OCI-LY1 (cell line): ENCODE measurements at regions not wholly inside any gene's neighbourhood (a gene's known extent, or its start where the extent isn't known, plus 50 kb on each side); places are given as distances from the start of the nearest gene placed in this dataset.
A peak's percentile ranks its signal among the peaks of the same experiment; 100 is the strongest.

ENCODE experiments used
- H2AFZ ChIP-seq: fragments of 200-600 bp; sonication (generic), shearing (Covaris generic); 2 replicates; pipeline ENCODE4 v1.6.0; 2014; ENCODE audit warnings: antibody characterized with exemption, mild to moderate bottlenecking, low read length
- H3F3A ChIP-seq: fragments of 200-600 bp; sonication (generic), shearing (Covaris generic); 2 replicates; pipeline ENCODE4 v1.6.0; 2014; ENCODE audit warnings: mild to moderate bottlenecking, antibody characterized with exemption, low read length, moderate library complexity; ENCODE audit not compliant: insufficient read depth
- H3K27ac ChIP-seq: fragments of 200-600 bp; sonication (generic); 2 replicates; pipeline ENCODE4 v1.5.1; 2014; ENCODE audit warnings: low read length, mixed run types, mild to moderate bottlenecking, low read depth; ENCODE audit not compliant: poor library complexity, severe bottlenecking
- H3K27me3 ChIP-seq: fragments of 200-600 bp; sonication (generic); 2 replicates; pipeline ENCODE4 v1.6.0; 2014; ENCODE audit warnings: antibody characterized with exemption, mild to moderate bottlenecking, low read length, moderate library complexity; ENCODE audit not compliant: insufficient read depth
- H3K36me3 ChIP-seq: fragments of 200-600 bp; sonication (generic); 2 replicates; pipeline ENCODE4 v1.6.1; 2014; ENCODE audit warnings: mild to moderate bottlenecking, antibody characterized with exemption, low read length, moderate library complexity, mixed read lengths; ENCODE audit not compliant: insufficient read depth
- H3K4me1 ChIP-seq: fragments of 200-600 bp; sonication (generic); 2 replicates; pipeline ENCODE4 v1.5.1; 2014; ENCODE audit warnings: mild to moderate bottlenecking, low read length, moderate library complexity; ENCODE audit not compliant: insufficient read depth, severe bottlenecking
- H3K4me2 ChIP-seq: fragments of 200-600 bp; sonication (generic), shearing (Covaris generic); 2 replicates; pipeline ENCODE4 v1.6.1; 2014; ENCODE audit warnings: low read length
- H3K4me3 ChIP-seq: fragments of 200-600 bp; sonication (generic); 2 replicates; pipeline ENCODE4 v1.5.1; 2014; ENCODE audit warnings: low read length, low read depth, mild to moderate bottlenecking, mixed read lengths; ENCODE audit not compliant: poor library complexity, severe bottlenecking
- H3K79me2 ChIP-seq: fragments of 200-600 bp; shearing (Covaris generic); 2 replicates; pipeline ENCODE4 v1.6.1; 2016; ENCODE audit warnings: mixed run types, low read length, mixed read lengths; ENCODE audit not compliant: insufficient read depth
- H3K9ac ChIP-seq: fragments of 200-600 bp; sonication (generic), shearing (Covaris generic); 2 replicates; pipeline ENCODE4 v1.6.1; 2014; ENCODE audit warnings: mild to moderate bottlenecking, low read length, mixed read lengths
- H3K9me2 ChIP-seq: fragments of 200-600 bp; sonication (generic), shearing (Covaris generic); 2 replicates; pipeline ENCODE4 v1.6.1; 2014; ENCODE audit warnings: low read depth, mild to moderate bottlenecking, low read length, mixed read lengths
- H3K9me3 ChIP-seq: fragments of 200-600 bp; shearing (Covaris generic); 2 replicates; pipeline ENCODE4 v1.6.1; 2014; ENCODE audit warnings: low read length, mixed read lengths
- H4K20me1 ChIP-seq: fragments of 200-600 bp; sonication (generic), shearing (Covaris generic); 2 replicates; pipeline ENCODE4 v1.6.0; 2016; ENCODE audit warnings: mild to moderate bottlenecking, low read length; ENCODE audit not compliant: insufficient read depth
- EZH2 ChIP-seq: fragments of 200-600 bp; sonication (generic), shearing (Covaris generic); IDR thresholded peaks from 2 replicates; pipeline ENCODE4 v1.8.0; 2017; ENCODE audit warnings: borderline replicate concordance, mixed run types, mild to moderate bottlenecking, antibody characterized with exemption, low read length, moderate library complexity, mixed read lengths
- TF ChIP-seq, protein P1 (sequence below): fragments of 200-600 bp; sonication (generic), shearing (Covaris generic); IDR thresholded peaks from 2 replicates; pipeline ENCODE4 v1.5.1; 2017; ENCODE audit warnings: mild to moderate bottlenecking, antibody characterized with exemption, low read length, moderate library complexity, mixed read lengths

DNA sequence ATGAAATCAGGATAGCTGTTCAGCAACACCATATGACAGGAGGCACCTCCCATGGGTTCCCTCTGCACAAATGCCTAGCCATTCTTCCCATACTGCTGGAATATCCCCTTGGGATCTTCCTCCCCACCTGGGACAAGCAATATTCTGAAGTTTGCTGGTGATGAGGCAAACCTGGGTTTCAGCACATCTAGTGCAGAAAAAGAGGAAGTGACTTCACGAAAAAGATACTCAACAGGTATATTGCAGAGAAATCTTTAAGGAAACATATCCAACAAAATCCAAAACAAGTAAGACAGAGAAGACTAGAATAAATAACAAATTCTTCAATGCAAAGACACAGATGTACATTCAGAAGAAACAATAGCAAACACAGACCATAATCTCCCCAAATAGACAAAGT lies 1497.0 kb downstream of the PCDH9 start:
- no peaks in the 10 kb centered on the region for H3K9me2 ChIP-seq
- no peaks in the 10 kb centered on the region for H3F3A ChIP-seq
- H3K9ac ChIP-seq = no peak overlapping the region
- peaks cover 6% of the 10 kb centered on the region for H3K4me1 ChIP-seq
- no peaks in the 10 kb centered on the region for H3K79me2 ChIP-seq
- no peak overlapping the region for H3K27ac ChIP-seq
- no peaks in the 10 kb centered on the region for H3K27me3 ChIP-seq
- TF ChIP-seq EZH2 = no peak
- TF ChIP-seq, protein P1, sequence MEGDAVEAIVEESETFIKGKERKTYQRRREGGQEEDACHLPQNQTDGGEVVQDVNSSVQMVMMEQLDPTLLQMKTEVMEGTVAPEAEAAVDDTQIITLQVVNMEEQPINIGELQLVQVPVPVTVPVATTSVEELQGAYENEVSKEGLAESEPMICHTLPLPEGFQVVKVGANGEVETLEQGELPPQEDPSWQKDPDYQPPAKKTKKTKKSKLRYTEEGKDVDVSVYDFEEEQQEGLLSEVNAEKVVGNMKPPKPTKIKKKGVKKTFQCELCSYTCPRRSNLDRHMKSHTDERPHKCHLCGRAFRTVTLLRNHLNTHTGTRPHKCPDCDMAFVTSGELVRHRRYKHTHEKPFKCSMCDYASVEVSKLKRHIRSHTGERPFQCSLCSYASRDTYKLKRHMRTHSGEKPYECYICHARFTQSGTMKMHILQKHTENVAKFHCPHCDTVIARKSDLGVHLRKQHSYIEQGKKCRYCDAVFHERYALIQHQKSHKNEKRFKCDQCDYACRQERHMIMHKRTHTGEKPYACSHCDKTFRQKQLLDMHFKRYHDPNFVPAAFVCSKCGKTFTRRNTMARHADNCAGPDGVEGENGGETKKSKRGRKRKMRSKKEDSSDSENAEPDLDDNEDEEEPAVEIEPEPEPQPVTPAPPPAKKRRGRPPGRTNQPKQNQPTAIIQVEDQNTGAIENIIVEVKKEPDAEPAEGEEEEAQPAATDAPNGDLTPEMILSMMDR = no peak
- H3K4me3 ChIP-seq = no peak overlapping the region
- H3K9me3 ChIP-seq = peaks cover 25% of the 10 kb centered on the region
- H4K20me1 ChIP-seq = no peaks in the 10 kb centered on the region
- no peak overlapping the region for H3K4me2 ChIP-seq
- 0 out of 2 replicates have a peak overlapping the region, but pooled peaks have one; percentile 3 for H2AFZ ChIP-seq
- no peaks in the 10 kb centered on the region for H3K36me3 ChIP-seq

- Histone ChIP-seq H3K36me3 (no peaks in the 10 kb centered on the region), H3K9ac (no peak overlapping the region), H4K20me1 (no peaks in the 10 kb centered on the region), H2AFZ (peak overlapping the region; percentile 82; the same call in 1 of the 2 replicates), H3K4me2 (no peak overlapping the region), H3K4me3 (no peak overlapping the region), H3K9me3 (0 out of 2 replicates have a peak, but pooled peaks cover 4% of the 10 kb centered on the region), H3K27me3 (no peaks in the 10 kb centered on the region), H3F3A (no peaks in the 10 kb centered on the region), H3K27ac (no peak overlapping the region), H3K9me2 (no peaks in the 10 kb centered on the region), H3K4me1 (peaks cover 18% of the 10 kb centered on the region), H3K79me2 (no peaks in the 10 kb centered on the region; the same call in 1 of the 2 replicates)
- TF ChIP-seq, protein P1 = no peak
- no peak for TF ChIP-seq EZH2
Observed at GRCh38 chr13:65727070-65727469, 1503.1 kb downstream of the PCDH9 start.

DNA sequence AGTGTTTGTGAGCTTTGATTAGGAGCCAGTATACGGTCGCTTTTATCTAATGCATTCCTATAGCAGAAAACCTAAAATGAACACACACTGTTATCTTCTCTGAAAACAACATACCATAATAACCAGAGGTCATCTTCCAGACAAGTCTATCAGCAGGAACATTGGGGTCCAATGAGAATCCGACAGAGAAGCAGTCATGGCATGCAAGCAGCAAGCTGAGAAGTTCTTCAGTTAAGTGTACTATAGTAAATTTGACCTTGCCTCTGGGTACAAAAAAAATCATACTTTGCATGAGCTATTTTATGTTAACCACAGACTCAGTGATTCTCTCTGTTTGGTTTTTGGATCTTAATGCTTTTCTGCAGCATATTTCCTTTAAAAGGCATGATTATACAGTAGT lies 1505.1 kb downstream of the PCDH9 start:
- Histone ChIP-seq H3K27ac (peak overlapping the region; percentile 1), H2AFZ (peak overlapping the region; percentile 96)
- no peak for TF ChIP-seq EZH2
- TF ChIP-seq, protein P1 = no peak

More for the DNA sequence above, 1505.1 kb downstream of the PCDH9 start:
- Histone ChIP-seq H3F3A (no peaks in the 10 kb centered on the region), H3K27me3 (no peaks in the 10 kb centered on the region), H3K9ac (no peak overlapping the region), H3K9me3 (0 out of 2 replicates have a peak, but pooled peaks cover 2% of the 10 kb centered on the region), H3K4me2 (peak overlapping the region; percentile 7), H3K79me2 (no peaks in the 10 kb centered on the region; the same call in 1 of the 2 replicates), H4K20me1 (no peaks in the 10 kb centered on the region), H3K4me3 (peak overlapping the region; percentile 20), H3K36me3 (no peaks in the 10 kb centered on the region), H3K9me2 (no peaks in the 10 kb centered on the region), H3K4me1 (peaks cover 18% of the 10 kb centered on the region)
